ENCODE measurements at regions not wholly inside any gene's neighbourhood (a gene's known extent, or its start where the extent isn't known, plus 50 kb on each side); places are given as distances from the start of the nearest gene placed in this dataset.

DNA sequence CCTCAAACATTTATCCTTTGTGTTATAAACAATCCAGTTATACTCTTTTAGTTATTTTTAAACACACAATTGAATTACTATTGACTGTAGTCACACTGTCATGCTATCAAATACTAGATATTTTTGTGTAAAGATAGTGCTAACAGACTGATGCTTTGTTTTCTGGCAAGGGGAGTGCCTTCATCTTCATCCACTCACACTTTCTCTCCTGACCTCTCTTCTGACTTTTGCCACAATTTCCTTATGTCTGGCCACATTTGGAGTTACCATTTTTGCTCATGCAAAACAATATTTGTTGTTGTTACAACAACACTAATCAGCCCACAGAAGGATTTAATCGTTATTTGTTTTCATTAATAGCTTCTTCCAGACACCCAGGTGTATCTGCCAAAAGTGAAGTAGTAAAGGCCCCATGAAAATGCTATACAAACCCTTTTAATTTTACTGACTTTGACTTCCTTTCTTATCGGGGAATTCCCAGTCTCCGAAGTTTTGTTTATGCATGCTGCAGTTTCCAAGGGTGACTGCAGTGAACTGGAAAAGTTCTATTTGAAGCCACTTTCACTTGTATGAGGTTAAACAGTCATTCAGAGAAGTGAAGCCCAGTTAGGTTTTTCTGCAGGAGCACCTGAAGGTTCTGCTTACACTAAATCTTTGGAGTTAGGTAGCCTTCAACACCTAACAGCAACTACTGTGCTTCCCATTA lies 66.1 kb upstream of the FRY start:
- DNase-seq, result no peak

DNA sequence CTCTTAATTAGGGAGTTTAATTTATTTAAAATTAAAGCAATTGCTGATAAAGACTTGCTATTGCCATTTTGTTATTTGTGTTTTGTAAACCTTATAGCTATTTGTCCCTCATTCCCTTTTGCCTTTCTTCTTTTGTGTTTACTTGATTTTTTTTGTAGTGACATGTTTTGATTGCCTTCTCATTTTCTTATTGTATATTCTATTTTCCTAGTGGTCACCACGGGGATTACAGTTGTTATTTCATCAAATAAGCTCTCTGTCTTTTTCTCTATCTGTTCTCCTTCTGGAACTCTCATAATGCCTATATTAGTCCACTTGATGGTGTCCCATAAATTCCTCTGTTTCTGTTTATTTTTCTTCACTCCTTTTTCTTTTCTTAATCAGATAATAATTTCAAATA lies 64.4 kb upstream of the FRY start:
- DNase-seq, result no peak

- no peak for DNase-seq
Measured at GRCh38 chr13:31968473-31968872, 63.1 kb upstream of the FRY start.

DNA sequence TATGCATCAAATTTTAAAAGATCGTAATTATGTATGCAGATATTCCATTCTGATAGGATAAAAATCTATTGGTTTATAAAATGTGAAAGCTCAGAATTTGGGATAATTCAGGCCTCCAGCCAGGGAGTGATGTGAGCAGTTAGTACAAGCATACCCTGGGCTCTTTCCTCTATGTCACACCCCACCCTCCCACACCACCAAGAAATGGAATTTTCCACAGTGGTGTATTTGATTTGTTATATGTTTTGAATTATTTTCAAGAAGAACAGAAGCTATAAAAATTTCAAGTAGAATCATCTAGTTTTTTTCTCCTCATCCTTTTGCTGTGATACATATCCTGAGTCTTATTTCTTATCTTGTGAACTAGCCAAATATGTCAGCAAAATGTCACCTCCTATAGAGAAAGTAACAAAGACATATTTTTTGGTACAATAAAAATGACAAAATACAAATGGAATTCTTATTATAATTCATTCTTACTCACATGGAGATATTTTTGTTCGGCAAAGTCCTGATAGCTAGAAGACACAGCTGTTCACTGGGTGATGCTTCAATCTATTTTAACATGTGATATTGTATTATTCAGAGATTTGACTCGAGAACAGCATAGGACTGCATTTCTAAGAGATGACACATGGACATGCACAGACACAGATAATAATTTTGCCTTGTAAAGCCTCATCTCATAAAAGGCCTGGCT lies 61.2 kb upstream of the FRY start:
- DNase-seq, result no peak

- no peak for DNase-seq
Measured at GRCh38 chr13:31972453-31972852, 59.1 kb upstream of the FRY start.

DNA sequence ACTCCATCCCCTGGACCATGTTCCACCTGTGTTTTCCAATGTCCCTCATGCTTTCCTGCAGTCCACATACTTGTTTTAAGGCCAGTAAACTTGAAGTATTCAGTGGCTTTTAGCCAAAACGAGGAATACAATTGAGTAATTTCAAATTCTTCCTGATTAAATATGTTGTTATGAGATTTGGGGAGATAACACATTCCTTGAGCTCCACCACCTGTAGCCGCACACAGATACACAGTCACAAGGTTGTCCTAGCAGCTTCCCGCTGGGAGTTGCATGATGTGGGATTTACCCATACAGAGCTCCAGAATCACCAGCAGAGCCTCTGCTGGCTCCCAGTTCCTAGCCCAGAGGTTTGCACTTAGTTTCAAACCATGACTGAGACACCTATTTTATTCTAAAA lies 53.6 kb upstream of the FRY start:
- no peak for DNase-seq

GRCh38 chr13:31980830-31981229 lies 50.7 kb upstream of the FRY start:
- no peak for DNase-seq

All from activated gamma-delta T cell treated with Interleukin-2 at 50 U/mL for 16 hours (primary cell).